GM19238 (cell line): ENCODE measurements at regions not wholly inside any gene's neighbourhood (a gene's known extent, or its start where the extent isn't known, plus 50 kb on each side); places are given as distances from the start of the nearest gene placed in this dataset.
A peak's percentile ranks its signal among the peaks of the same experiment; 100 is the strongest.

Source experiments
- DNase-seq: peaks from one replicate; pipeline ENCODE4 v3.0.0; 2011; ENCODE audit warnings: low spot score; ENCODE audit not compliant: insufficient read length

DNA sequence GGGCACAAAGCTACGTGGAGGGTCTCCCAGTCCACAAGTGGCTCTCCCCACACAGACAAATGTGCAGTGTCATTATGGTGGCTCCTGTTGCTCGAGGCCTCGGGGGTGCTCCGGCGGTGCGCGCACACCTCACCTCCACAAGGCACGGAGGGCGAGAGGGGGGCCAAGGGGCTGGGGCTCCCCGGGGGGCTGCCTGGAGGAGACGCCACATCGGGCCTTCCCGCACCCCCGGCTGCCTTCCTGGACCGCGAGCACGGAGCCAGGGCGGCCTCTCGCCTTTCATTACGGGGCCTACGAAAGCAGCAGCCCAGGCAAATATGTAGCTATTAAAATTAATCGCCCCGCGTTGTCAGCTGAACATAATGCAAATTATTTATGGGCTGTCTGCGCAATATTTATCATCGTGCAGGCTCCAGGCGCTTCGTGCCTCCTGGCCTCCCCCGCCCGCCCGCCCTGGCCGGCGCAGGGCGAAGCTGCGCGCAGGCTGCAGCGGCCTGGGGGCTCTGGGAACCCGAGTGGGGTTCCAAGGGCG, 70.8 kb upstream of the BCOR start:
- DNase-seq, result no peak

DNA sequence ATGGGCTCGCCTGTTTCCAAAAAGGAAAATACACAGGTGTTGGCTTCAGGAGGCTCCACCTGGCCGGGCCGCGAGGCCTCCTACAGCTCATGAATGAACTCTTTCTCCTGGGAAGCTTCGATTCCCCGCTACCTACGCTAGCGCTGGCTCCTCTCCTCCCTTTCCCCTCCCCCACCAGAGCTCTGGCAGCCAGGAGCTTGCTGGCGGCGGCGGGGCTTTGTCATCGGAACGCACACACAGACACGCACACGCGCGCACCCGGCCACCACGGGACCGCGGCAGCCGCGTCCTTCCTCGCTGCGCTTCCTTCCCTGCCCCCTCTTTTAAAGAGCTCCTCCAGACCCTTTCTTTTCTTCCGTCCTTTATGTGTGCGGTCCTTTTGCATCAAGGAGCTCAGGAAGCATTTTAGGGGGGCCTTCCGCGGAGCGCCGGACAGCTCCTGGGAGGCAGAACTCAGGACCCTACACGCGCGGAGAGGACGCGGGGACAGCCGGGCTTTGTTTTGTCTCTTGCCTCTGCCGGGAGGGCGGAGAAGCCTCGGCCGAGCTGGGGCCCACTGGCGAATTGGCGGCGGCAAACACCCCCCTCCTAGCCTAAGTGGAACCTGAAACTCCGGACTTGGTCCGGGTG, 70.2 kb upstream of the BCOR start:
- no peak for DNase-seq

DNA sequence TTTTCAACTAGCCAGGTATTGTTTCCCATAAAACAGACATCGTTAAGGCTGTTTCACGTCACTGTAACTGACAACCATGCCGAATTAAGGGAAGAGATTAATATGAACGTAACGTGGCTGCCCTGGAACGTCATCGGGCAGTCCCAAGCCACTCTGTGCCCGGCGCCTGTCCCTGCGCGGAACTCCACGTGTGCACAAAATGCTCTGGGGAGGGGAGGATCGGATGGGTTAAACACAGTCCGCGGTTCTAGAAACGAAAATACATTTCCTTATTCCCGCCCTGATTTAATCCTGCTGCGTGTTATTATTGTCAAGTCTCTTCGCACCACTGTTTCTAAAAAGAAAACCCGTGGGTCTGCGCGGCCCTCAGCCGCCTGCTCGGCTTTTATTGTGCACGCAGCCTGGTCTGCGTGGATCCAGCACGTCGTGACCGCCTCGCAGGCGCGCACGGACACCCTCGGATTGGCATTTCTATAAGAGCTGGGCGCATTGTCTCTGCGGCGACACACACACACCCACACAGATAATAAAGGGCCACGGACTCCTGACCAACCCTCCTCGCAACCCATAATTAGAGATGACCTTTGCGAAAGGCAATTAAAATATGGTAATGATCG, 69.6 kb upstream of the BCOR start:
- DNase-seq, result no peak

DNA sequence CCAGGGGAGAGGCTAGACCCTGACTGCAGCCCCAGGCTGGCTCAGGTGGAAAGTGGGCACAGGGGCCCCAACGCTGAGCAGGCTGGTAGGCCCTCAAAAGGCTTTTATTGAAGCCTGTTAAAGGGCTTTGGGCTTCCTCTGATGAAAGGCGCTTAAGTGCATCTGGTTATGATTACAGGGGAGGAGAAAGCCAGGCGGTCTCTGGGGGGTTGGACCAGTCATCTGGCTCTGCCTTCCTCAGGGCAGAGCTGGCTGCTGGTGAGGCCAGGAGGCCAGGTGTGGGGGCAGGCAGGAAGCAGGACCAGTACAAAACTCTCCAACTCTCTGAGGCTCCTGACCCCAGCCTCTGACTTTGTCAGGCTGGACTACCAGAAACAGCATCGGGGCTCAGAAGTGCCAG, 68.8 kb upstream of the BCOR start:
- DNase-seq, result no peak

DNA sequence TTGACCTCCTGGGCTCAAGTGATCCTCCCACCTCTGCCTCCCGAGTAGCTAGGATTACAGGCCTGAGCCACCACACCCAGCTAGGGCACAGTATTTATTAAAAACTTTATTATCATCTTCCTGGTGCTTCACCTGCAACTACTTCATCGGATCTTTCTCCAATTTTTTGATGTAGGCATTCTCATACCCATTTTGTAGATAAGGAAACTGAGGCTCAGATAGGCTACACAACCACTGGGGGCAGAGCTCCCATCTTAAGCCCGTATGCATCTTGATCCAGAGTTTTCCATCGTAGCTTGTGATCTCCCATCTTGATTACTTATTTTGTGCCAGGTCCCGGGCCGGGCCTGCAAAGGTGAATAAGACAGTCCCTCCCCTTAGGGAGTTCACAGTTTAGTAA, 68.1 kb upstream of the BCOR start:
- DNase-seq, result no peak

DNA sequence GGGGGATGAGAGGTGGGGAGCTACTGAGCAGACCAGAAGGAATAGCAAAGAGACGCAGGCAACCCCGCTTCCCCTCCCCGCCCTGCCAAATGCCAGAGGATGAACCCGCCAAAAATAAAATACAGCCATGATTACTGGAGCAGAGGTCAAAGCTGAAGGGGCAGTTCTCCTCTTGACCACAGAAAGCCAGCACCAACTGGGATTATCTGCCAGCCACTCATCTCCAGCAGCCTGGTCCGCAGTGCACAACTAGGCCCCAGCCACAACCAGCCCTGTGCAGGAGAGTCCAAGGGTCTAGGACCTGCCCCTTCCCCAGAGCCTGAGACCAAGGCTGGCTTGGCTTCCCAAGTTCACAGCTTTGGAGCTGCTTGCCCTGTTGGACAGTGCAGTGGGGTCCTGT, 67.4 kb upstream of the BCOR start:
- DNase-seq, result no peak

DNA sequence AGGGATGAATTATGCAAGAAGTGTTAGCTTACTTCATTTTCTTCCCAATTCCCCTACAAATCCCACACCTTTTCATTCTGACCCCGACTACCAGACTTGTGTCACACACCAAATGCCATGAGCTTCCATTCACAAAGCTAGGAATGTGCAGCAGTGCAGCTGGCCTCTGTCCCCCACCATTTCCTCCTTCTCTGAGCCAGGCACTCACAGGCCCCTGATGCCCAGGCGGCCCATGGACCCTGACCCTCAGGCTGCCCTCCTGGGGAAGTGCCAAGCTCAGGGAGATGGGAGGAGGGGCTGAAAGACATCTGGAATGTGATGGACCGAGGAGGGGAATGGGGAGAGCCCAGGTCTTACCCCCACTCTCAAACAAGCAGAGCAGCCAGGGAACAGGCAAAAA, 67.0 kb upstream of the BCOR start:
- no peak for DNase-seq

DNA sequence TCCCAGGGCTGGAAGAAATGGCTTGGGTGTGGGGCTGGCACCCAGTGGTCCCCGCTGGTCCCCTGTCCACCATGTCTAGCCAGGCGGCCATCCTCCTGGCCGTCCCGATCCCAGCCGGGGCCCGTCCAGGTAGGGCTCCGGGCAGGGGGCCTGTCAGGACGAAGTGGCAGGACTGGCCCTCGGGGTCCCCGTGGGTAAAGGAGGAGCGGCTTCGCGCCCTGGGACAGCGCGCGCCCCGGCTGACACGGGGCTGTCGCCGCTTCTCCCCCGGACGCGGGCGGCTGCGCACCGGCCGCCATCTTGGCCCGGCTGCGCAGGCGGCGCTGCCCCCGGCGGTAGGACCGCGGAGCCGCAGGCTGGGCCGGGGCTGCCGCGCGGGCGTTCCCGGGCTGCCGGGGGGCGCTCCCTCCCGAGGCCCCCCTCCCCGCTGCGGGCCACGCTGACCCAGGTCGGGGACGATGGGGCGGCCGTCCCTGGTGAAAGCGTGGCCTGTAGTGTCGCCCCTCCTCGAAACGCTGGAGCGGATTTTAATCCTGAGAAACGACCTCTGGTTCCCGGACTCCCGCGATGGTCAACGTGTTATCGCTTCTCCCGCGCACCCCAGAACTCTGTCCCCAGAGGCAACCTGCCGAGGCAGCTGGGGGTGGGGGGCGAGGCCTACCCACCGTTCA, 60.4 kb upstream of the BCOR start:
- DNase-seq, result no peak

DNA sequence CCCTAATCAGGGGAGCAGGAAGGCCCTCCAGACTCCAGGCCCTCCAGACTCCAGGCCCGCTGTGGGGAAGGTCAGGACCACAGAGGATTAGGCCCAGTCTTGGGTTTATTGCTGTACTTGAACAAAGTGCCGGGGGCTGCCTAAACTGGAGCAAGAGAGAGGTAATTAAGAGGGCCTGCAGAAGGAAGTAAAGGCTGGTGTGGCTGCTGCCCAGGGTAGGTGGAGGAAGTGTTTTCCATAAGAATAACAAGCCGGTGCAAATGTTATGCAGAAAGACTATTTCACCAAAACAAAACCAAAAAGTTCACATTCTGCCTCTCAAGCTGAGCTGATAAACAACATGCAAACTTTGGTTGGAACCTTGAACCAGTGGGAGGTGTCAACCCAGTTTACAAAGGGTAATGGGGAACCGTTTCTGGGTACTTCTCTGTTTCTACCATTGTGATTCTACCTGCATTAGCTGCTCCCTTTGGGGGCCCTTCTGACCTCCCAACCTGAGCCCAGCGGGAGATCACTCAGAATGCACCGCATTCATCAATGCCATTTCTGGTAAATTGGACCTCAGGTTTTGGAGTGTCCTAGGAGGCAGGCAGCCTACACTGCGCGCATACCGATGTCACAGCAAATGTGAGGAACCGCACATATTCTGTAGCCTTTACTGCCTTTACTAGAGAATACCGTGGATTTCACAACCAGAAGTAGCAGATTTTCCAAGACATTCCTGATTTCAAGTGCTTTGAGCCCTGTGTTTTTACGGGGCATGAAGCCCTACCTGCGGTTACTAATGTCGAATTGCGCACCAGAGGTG, 59.7 kb upstream of the BCOR start:
- DNase-seq, result no peak

DNA sequence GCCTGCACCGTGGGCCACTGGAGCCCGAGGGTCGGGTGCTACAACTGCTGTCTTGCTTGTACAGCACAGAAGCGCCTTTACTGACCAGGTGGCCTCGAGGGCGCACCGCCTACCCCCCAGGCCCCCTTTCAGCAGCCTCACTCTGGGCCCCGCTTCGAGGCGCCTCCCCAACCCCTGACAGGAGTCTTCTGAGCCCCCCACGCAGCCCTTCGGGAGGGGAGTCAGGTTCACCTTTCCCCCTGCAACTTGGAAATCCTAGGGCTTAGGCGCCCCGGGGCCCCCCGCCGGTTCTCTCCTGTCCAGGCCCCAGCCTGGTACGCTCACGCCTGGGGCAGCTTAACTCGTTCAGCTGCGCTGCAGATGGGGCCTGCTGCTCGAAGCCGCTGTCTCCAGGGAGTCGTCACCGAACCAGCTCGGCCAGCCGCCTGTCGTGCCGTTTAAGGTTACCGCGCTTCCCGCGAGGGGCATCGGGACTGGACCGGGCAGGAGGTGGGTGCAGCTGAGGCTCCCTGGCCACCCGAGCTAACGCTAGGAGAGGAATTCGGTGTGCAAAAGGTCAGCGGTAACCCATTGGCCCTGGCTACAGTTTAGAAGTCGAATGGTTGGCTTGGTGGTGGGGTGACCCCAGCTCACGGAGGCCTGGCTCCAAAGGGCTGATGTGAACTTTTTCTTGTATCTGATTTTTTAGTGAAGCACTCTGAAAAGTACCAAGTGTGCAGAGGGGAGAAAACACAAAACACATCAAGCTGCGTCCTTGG, 58.9 kb upstream of the BCOR start:
- DNase-seq, result no peak

DNA sequence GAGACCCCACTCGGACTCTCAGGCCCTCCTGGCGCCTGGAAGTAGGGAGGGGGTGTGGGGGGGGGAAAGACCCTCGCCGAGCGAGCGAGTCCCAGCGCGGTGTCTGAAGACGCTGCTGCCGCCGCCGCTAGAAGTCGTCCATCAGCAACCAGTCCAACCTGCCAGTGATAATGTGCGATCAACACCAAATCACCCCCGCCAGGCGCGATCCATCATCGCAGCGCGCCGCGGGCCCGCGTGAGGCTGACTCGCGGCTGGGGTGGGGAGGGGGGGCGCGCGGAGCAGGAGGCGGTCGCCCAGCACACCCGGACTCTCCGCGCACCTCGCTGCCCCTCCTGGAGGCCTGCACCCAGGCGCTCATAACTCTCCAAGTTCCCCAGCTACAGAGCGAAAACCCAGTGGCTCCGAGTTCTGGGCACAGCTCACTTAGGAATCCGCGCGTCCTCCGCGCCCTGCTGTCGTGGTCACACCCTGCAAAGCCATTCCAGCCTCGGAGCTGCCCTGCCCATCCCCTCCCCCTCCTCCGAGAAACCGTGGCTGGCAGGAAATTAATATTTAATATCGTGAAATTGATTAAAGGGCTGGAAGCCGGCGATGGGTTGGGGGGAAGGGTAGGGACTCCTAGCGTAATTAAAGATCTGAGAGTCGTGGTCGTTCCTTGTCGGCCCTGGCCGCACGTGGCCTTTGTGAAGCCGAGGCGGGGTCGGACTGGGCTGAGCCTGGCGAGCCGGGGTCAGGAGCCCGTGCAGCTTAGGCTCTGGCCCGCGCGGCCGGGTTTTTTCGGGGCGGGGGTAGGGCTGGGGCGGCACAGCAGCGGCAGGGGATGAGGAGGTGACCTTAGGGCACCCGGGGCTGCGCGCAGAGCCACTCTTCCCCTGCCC, 58.1 kb upstream of the BCOR start:
- DNase-seq, result no peak

DNA sequence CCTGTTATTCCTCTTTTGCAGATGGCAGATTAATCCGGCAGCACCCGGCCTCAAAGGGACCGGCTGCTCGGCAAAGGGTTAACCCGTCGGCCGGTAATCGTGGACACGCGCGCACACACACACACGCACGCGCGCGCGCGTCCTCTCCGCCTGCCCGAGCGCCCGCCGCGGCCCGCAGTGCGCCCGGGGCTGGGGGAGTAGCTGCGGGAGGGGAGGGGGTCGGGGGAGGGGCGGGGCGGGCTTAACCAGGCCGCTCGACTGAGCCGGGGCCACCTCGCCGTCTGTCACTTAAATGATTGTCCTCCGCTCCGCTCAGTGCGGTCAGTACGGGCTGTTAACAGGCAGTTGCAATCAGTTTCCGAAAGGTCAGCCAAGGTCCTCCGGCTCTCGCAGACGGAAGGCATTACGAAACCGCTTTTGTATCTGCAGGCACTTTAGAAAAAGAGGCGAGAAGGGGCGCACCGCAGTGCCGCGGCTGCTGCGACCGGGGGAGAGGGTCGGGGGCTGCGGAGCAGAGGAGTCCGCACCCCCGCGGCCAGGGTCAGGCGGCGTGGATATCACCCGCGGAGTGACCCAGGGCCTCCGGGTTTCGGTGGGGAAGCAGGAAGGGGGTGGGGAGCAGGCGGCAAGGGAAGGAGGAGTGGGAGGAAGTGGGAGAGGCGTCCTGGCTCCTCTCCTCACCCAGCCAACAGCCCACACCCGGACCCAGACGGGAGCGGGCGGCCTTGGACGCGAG, 57.3 kb upstream of the BCOR start:
- no peak for DNase-seq

DNA sequence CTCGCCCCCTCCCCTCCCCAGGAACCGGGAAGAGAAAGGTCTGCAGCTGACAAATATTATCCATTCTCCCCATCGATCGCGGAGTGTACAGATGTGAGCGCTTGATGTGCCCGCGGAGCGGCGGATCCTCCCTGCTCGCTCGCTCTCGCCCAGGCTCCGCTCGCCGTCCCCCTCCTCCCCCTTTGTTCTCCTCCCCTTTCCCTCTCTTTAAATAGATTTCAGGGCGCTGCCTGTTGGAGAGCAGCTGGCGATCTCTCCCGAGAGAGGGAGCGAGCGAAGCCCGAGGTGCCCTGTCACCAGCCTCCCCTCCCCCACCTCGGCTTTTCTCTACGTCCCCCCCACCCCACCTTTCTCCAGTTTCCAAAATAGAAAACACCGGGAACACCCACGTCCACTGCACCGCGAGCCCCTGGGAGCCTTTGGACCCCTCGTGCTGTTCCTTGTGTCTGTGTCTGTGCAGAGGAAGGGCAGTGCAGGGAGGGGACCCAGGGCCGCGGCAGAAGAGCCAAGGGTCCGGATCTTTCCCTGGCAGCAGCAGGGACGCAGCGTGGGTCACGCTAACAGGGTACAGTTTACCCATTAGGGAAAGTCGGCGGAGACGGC, 56.6 kb upstream of the BCOR start:
- no peak for DNase-seq

DNA sequence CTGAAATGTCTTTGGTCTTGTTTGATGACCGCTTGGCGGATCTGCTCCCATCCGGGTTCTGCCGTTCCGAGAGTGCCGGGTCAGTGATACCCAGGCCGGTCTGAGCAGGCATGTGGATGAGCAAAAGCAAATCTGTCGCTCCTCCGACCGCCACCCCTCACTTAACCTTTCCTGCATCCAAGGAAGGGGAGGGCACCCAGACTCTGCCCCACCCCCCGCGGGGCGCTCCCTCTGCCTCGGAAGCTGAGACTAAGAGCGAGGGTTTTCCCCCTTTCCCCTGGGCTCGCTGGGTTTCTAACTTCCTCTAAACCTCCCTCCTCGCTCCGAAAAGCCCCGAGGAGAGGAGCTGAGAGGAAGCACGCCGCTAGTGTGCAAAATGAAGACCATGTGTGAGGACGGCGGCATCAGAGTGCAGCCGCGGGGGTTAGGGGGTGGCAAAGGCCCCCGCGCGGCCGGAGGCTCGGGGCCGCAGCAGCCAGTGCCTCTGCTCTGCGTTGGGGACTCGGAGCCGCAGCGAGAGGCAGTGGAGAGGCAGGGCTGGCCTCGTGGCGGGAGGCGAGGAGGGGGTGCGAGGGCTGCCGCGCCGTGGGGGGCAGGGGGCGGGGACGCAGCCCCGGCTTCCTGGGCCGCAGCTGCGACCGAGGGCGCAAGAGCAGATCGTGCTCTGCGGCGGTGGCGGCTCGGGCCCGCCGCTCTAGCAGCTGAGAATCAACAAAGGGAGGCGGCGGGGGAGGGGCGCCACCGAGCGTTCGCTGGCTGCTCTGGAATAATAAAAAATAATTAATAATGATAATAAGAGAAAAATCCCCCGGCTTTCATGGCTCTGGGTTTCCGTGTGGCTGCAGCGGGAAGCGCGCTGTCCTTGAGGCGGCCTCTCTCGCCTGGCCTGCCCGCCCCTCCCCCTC, 55.8 kb upstream of the BCOR start:
- DNase-seq, result peak; percentile 79

DNA sequence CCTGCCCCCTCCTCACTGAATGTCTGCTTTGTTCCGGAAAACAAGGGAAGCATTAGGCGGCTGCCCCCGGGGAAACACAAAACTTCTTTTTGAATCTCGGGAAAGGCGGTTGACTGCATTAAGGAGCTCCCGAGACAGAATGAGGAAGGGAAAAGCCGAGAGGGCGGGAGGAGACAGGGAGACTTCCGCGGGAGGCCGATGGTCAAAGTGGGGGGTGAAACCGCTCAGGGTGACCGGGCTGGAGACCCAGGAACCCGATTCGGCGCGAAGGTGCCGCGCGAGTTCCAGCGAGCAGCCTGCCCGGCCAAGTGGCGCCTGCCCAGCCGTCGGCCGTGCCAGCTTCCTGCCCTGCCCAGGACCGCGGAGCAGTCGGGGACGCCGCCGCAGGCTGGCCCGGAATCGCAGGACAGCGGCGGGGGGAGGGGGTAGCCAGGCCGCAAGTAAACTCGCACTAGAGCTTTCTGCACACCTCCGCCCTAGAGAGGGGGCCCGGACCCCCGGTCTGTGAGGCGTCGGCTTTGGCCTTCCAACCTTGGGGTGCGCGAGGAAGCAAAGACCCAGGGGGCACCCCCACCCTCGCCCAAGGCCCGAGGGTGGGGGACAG, 55.1 kb upstream of the BCOR start:
- no peak for DNase-seq

DNA sequence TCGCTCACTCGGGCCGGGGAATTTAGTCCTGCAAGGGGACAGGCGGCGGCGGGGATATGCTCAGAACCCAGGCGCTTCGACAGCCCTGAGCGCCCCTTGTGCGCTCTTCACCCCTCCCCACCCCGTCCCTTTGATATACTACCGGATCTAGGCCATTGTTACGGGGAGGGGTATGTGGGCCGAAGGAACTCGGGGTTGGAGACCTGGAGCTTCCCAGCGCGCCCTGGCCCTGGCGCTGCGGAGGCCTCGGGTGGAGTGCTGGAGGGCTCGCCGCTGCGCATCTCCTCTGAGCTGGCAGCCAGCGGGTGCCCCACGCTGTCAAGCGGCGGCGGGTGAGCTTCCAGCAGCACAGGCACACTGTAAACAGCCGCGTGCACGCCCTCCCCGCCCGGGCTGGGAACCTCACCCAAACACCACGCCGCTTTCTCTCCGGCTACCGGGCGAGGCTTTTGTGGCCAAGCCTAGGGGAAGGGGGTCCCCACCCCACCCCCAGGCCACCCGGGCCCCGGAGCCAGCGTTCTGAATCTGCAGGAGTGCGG, 54.5 kb upstream of the BCOR start:
- no peak for DNase-seq
